ENCODE measurements at regions not wholly inside any gene's neighbourhood (a gene's known extent, or its start where the extent isn't known, plus 50 kb on each side); places are given as distances from the start of the nearest gene placed in this dataset.

DNA sequence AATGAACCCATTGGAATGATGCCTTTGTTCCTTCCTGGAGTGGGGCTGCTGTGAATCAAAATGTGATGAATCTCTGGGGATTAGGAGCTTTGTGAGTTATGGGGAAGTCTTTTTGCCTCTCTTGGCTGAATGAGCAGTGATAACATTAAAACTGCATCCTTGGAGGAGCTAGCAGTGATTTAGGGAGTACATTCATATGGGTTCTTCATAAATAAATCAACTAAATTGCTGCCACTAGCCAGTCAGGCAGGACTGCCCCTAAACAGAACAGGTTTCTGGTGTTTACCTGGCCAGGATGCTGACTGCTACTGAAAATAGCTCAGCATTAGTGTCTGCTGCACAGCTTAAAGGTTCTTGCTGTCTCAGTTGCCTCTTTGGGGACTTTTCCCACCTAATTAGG lies 244.5 kb upstream of the MEX3C start:
- TF ChIP-seq POLR2A (IDR thresholded peaks at IDR 0.05) (no peak), CTCF (IDR thresholded peaks at IDR 0.05) (no peak)
- Histone ChIP-seq H3K36me3 (no peaks in the 10 kb centered on the region), H3K9me3 (no peaks in the 10 kb centered on the region)

DNA sequence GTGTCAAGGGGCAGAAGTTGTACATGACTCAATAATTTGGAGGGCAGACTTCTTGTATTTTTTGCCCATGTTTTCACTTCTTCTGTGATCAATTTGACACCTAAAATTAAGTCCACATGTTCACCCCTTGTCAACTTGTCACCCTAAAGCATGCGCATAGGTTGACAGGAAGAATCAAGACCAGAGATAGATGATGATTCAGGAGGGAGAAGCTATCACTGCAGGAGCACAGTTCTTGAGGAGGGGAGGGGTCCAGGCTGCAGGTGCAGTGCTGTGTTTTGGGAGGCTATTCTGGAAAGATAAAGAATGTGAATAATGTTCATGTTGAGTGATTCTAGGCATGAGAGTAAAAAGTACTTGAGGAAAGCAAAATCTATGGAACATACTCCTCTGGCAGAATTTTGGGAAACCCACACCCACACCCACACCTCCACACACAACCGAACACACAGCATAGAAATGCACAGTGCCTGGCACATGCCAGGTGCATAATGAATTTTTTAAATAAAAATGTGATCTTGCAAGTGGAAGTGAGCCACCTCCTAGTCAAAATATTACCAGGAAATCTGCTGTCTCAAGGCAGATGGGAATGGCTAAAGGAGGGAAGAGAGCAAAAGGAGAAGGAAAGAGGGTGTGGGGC lies 249.2 kb upstream of the MEX3C start:
- Histone ChIP-seq H3K4me1 (no peaks in the 10 kb centered on the region), H3K9me3 (no peaks in the 10 kb centered on the region), H3K36me3 (no peaks in the 10 kb centered on the region), H3K4me3 (no peak overlapping the region), H3K27ac (no peak overlapping the region), H3K27me3 (no peaks in the 10 kb centered on the region)
- TF ChIP-seq CTCF (IDR thresholded peaks at IDR 0.05) (no peak), POLR2A (IDR thresholded peaks at IDR 0.05) (no peak)
- no peak for DNase-seq

More for the DNA sequence above, 244.5 kb upstream of the MEX3C start:
- no peaks in the 10 kb centered on the region for H3K27me3 ChIP-seq
- no peaks in the 10 kb centered on the region for H3K4me1 ChIP-seq
- no peak overlapping the region for H3K4me3 ChIP-seq
- H3K27ac ChIP-seq: no peak overlapping the region
- DNase-seq: no peak

DNA sequence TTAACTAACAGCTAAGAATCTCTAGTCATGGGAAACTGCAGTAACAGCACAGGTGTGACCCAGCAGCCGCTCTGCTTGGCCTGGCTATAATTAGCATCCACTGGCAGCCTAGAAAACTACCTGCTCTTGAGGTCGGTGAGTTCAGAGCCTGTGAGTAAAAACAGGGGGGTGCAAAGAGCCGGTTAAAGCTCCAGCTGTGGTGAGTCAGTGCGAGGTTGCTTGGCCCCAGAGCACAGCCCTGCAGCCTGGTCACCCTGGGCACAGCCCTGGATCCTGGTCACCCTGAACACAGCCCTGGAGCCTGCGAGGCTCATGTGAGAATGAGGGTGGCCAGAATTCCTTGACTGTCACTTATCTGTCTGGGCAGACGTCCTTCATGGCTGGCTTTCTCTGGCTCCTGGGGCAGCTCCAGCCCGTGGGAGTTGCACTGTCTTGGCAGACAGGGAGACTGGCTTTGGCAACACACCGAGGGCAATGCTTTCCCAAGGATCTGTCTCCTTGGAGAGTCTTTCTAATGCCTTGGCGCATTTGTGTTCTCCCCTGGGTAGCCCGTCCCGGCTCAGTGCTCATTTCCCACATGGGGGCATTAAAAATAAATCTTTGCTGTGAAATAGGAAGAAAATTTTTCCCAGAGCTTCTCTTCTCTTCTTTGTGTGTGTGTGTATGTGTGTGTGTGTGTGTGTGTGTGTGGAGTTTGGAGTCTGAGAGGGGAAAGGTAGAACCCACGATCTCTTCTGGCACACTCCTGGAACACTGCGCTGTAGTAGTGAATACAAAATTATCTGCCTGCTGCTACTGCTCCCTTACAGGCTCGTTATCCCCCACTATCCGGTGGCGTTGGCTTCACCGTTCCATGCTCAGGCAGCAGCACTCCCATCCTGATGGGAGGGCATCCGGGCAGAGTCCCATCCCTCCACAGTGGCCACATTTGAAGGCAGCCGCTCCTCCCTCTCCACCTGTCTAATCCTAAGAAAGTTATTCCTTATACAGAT lies 250.2 kb upstream of the MEX3C start:
- no peaks in the 10 kb centered on the region for H3K36me3 ChIP-seq
- DNase-seq: no peak
- H3K9me3 ChIP-seq: no peaks in the 10 kb centered on the region
- H3K27ac ChIP-seq: no peak overlapping the region
- TF ChIP-seq POLR2A (IDR thresholded peaks at IDR 0.05): no peak
- TF ChIP-seq CTCF (IDR thresholded peaks at IDR 0.05): no peak
- no peak overlapping the region for H3K4me3 ChIP-seq
- no peaks in the 10 kb centered on the region for H3K4me1 ChIP-seq
- no peaks in the 10 kb centered on the region for H3K27me3 ChIP-seq

GRCh38 chr18:51448949-51449348 lies 251.5 kb upstream of the MEX3C start:
- TF ChIP-seq CTCF (IDR thresholded peaks at IDR 0.05) (no peak), POLR2A (IDR thresholded peaks at IDR 0.05) (no peak)
- H3K9me3 ChIP-seq: no peaks in the 10 kb centered on the region
- H3K4me3 ChIP-seq: no peak overlapping the region

GRCh38 chr18:51453594-51453993 lies 256.1 kb upstream of the MEX3C start:
- no peaks in the 10 kb centered on the region for H3K4me1 ChIP-seq
- H3K9me3 ChIP-seq: no peaks in the 10 kb centered on the region
- DNase-seq: no peak
- no peak overlapping the region for H3K4me3 ChIP-seq
- H3K27me3 ChIP-seq: no peaks in the 10 kb centered on the region
- no peak overlapping the region for H3K27ac ChIP-seq
- TF ChIP-seq POLR2A (IDR thresholded peaks at IDR 0.05) (no peak), CTCF (IDR thresholded peaks at IDR 0.05) (no peak)
- no peaks in the 10 kb centered on the region for H3K36me3 ChIP-seq

More at GRCh38 chr18:51448949-51449348, 251.5 kb upstream of the MEX3C start:
- H3K27ac ChIP-seq: no peak overlapping the region
- no peaks in the 10 kb centered on the region for H3K4me1 ChIP-seq
- H3K27me3 ChIP-seq: no peaks in the 10 kb centered on the region
- H3K36me3 ChIP-seq: no peaks in the 10 kb centered on the region
- no peak for DNase-seq
